GM13977 (cell line): ENCODE measurements at regions not wholly inside any gene's neighbourhood (a gene's known extent, or its start where the extent isn't known, plus 50 kb on each side); places are given as distances from the start of the nearest gene placed in this dataset.

Experiments used
- DNase-seq: peaks from one replicate; pipeline ENCODE4 v3.0.0; 2012; ENCODE audit warnings: low spot score
- CTCF ChIP-seq: IDR thresholded peaks from 2 replicates; pipeline ENCODE4 v1.5.1; 2012; ENCODE audit warnings: mild to moderate bottlenecking, control low read depth; ENCODE audit not compliant: insufficient read depth; ENCODE audit errors: extremely low read depth, missing control alignments
- in situ Hi-C: fragments of 300-500 bp; cut with MboI; formaldehyde crosslinking; loops from one replicate; pipeline ENCODE4 v1.12.0; 2022; ENCODE audit warnings: low sequenced_read_pairs, low pct_unique_long_range_greater_than_20kb, mixed read lengths, inconsistent platforms; ENCODE audit not compliant: unreplicated experiment

GRCh38 chr1:185480545-185480944 is 163.5 kb upstream of the IVNS1ABP start:
- no peak for DNase-seq
- TF ChIP-seq CTCF: no peak
- in situ Hi-C loops: no loop called here

GRCh38 chr1:185479796-185480195 is 162.8 kb upstream of the IVNS1ABP start:
- in situ Hi-C loops: no loop called here
- no peak for DNase-seq
- TF ChIP-seq CTCF: no peak

- no peak for TF ChIP-seq CTCF
- DNase-seq: no peak
- in situ Hi-C loops: no loop called here
Measured at GRCh38 chr1:185478877-185479276, 161.8 kb upstream of the IVNS1ABP start.

- DNase-seq: no peak
- in situ Hi-C loops: no loop called here
- TF ChIP-seq CTCF: no peak
Measured at GRCh38 chr1:185477638-185478580, 160.9 kb upstream of the IVNS1ABP start.

- in situ Hi-C loops: no loop called here
- no peak for TF ChIP-seq CTCF
- DNase-seq: no peak
Measured at GRCh38 chr1:185474440-185475149, 157.6 kb upstream of the IVNS1ABP start.

- in situ Hi-C loops: no loop called here
- no peak for TF ChIP-seq CTCF
Measured at GRCh38 chr1:185473186-185473585, 156.1 kb upstream of the IVNS1ABP start.

More at GRCh38 chr1:185473186-185473585, 156.1 kb upstream of the IVNS1ABP start:
- DNase-seq: no peak
